Trophoblast cell (in vitro differentiated cells and primary cell): ENCODE measurements at regions not wholly inside any gene's neighbourhood (a gene's known extent, or its start where the extent isn't known, plus 50 kb on each side); places are given as distances from the start of the nearest gene placed in this dataset.

Experiments
- DNase-seq, 2 donors: peaks; one replicate each; pipeline ENCODE4 v3.0.0-alpha.2; 2016
- H2AFZ ChIP-seq: 2 replicates; pipeline ENCODE4 v1.6.1; 2013; ENCODE audit warnings: low read length, moderate library complexity, mild to moderate bottlenecking; ENCODE audit not compliant: insufficient read depth, poor library complexity
- H2AK5ac ChIP-seq: 2 replicates; pipeline ENCODE4 v1.6.1; 2013; ENCODE audit warnings: mild to moderate bottlenecking, low read length
- H2BK120ac ChIP-seq: 2 replicates; pipeline ENCODE4 v1.6.1; 2013; ENCODE audit warnings: low read length, mild to moderate bottlenecking, moderate library complexity; ENCODE audit not compliant: insufficient read depth, poor library complexity
- H2BK12ac ChIP-seq: 2 replicates; pipeline ENCODE4 v1.6.1; 2013; ENCODE audit warnings: mild to moderate bottlenecking, low read length, moderate library complexity
- H2BK5ac ChIP-seq: 2 replicates; pipeline ENCODE4 v1.6.1; 2013; ENCODE audit warnings: low read length, low read depth, moderate library complexity, mild to moderate bottlenecking; ENCODE audit not compliant: poor library complexity
- H3K14ac ChIP-seq: 2 replicates; pipeline ENCODE4 v1.6.1; 2013; ENCODE audit warnings: mild to moderate bottlenecking, low read length
- H3K18ac ChIP-seq: 2 replicates; pipeline ENCODE4 v1.6.1; 2013; ENCODE audit warnings: mild to moderate bottlenecking, low read length
- H3K23ac ChIP-seq: 2 replicates; pipeline ENCODE4 v1.6.1; 2013; ENCODE audit warnings: low read length
- H3K27ac ChIP-seq: 2 replicates; pipeline ENCODE4 v1.5.1; 2013; ENCODE audit warnings: low read depth, mild to moderate bottlenecking, inconsistent platforms, low read length, moderate library complexity
- H3K27me3 ChIP-seq: 2 replicates; pipeline ENCODE4 v1.6.1; 2013; ENCODE audit warnings: inconsistent platforms, mild to moderate bottlenecking, low read length, moderate library complexity; ENCODE audit not compliant: insufficient read depth
- H3K36me3 ChIP-seq, 2 experiments: 1 replicate in 1 of 2; 2 replicates in 1 of 2; pipeline ENCODE4 v1.6.1; 2013; ENCODE audit warnings: low read length in 2 of 2, mild to moderate bottlenecking in 2 of 2, moderate library complexity in 1 of 2; ENCODE audit not compliant: insufficient read depth in 2 of 2, control insufficient read depth in 1 of 2
- H3K4ac ChIP-seq: 2 replicates; pipeline ENCODE4 v1.6.1; 2013; ENCODE audit warnings: low read depth, mild to moderate bottlenecking, low read length, moderate library complexity
- H3K4me1 ChIP-seq, 2 experiments: 1 replicate in 1 of 2; 2 replicates in 1 of 2; pipeline ENCODE4 v1.6.1; 2013; ENCODE audit warnings: low read length in 2 of 2, mild to moderate bottlenecking in 2 of 2, moderate library complexity in 1 of 2; ENCODE audit not compliant: insufficient read depth in 2 of 2, control insufficient read depth in 1 of 2
- H3K4me2 ChIP-seq: 2 replicates; pipeline ENCODE4 v1.6.1; 2013; ENCODE audit warnings: inconsistent platforms, mild to moderate bottlenecking, low read length, moderate library complexity
- H3K4me3 ChIP-seq: 2 replicates; pipeline ENCODE4 v1.5.1; 2013; ENCODE audit warnings: mild to moderate bottlenecking, low read depth, low read length, inconsistent platforms
- H3K79me1 ChIP-seq: one replicate; pipeline ENCODE4 v1.6.1; 2013; ENCODE audit warnings: low read length
- H3K79me2 ChIP-seq: 2 replicates; pipeline ENCODE4 v1.6.1; 2013; ENCODE audit warnings: low read length, mild to moderate bottlenecking; ENCODE audit not compliant: control insufficient read depth, insufficient read depth, poor library complexity
- H3K9ac ChIP-seq: 2 replicates; pipeline ENCODE4 v1.6.1; 2013; ENCODE audit warnings: mild to moderate bottlenecking, low read length
- H3K9me3 ChIP-seq: 2 replicates; pipeline ENCODE4 v1.6.1; 2013; ENCODE audit warnings: low read depth, mild to moderate bottlenecking, control low read depth, inconsistent platforms, low read length; ENCODE audit not compliant: insufficient read depth
- H4K12ac ChIP-seq: 2 replicates; pipeline ENCODE4 v1.6.1; 2013; ENCODE audit warnings: low read depth, mild to moderate bottlenecking, low read length, moderate library complexity
- H4K8ac ChIP-seq: 2 replicates; pipeline ENCODE4 v1.6.1; 2013; ENCODE audit warnings: low read depth, mild to moderate bottlenecking, low read length, moderate library complexity
- H4K91ac ChIP-seq: one replicate; pipeline ENCODE4 v1.6.1; 2013; ENCODE audit warnings: low read depth, mild to moderate bottlenecking, low read length, moderate library complexity
- WGBS: extraction: QIAGEN DNeasy Blood & Tissue Kit; methylation state at CpG from one replicate; pipeline ENCODE4 v1.1.7; 2013; ENCODE audit warnings: missing lambda C conversion rate; ENCODE audit not compliant: insufficient read length, insufficient coverage; ENCODE audit errors: extremely low coverage; 5-methylcytosine and 5-hydroxymethylcytosine counted together

DNA sequence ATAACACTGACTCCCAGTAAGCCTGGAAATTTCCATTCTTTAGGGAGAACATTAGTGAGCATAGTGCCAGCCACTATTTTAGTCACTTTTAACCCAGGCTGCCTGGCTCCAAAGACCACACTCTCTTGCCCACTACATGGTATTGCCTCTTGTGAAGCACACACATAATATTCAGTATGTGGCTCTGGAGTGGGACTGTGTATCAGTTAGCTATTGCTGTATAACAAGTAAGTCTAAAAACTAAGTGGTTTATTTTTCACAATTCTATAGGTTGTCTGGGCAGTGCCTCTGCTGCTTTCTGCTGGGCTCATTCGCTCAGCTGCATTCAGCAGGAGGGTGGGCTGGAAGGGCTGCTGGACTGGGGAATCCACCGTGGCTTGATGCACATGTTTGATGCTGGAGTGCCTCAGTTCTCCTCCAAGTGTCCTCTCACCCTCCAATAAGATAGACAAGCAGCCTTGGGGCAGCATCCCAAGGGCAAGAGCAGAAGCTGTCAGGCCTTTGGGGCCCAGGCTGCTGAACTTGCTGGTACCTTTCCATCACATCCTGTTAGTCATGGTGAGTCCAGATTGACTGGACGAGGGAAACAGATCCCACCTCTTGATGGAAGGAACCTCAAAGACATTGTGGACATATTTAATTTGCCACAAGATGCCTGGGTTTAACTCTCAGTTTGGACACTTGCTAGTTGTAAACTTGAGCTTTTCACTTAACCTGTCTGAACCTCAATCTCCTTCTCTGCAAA lies 66.6 kb upstream of the TLE3 start:
- Histone ChIP-seq H2AFZ (no peak overlapping the region), H2BK5ac (no peak overlapping the region), H3K9ac (no peak overlapping the region), H3K27ac (no peak overlapping the region), H3K27me3 (no peaks in the 10 kb centered on the region), H4K8ac (no peak overlapping the region), H4K12ac (no peak overlapping the region), H3K79me1 (peaks cover 8% of the 10 kb centered on the region), H3K4me1 (peaks cover 15 to 20% of the 10 kb centered on the region in 2 experiments), H3K23ac (no peak overlapping the region), H2BK12ac (no peak overlapping the region), H3K18ac (no peak overlapping the region), H2BK120ac (no peak overlapping the region), H2AK5ac (peak overlapping the region; percentile 12), H3K4me2 (no peak overlapping the region), H3K14ac (no peak overlapping the region), H3K4me3 (no peak overlapping the region), H3K9me3 (peaks cover 6% of the 10 kb centered on the region), H3K4ac (no peak overlapping the region), H3K36me3 (no peaks in the 10 kb centered on the region), H4K91ac (no peak overlapping the region), H3K79me2 (no peaks in the 10 kb centered on the region)
- DNase-seq = no peak
- no CpG with 5 or more reads among the region's 3 CpGs for WGBS

DNA sequence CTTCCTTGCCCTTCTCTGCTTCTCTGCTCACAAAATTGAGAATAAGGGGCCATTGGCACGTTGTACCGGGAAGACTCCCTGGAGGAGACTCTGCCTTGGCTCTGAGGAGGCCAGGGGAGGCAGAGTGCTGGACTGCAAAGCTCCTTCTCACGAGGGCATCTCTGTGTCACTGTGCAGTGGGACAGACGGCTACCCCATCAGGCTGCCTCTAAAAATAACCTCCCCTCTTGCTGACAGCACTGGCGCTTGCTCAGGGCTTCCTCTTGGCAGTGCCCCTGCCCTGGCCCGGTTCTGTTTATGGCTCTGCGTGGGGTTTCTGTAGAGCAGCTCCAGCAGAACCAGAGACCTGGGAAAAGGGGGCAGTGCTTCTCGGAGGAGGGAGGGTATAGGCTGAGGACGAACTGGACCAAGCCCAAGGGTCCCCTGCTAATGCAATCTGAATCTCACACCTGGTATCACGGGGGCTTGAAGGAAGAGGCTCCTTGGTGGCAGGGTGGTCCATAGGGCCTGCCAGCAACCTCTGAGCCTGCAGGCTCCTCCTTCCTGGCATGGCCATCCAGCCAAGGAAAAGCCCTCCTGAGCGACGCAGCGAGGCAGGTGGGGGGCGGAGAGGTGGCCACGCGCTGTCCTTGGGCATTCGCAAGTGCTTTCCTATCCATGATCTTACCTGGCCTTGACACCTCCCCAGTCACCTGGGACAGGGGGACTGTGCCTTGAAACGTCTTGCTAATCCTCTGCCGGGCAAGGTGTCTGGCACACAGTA lies 63.3 kb upstream of the TLE3 start:
- no peak overlapping the region for H2BK120ac ChIP-seq
- no peak overlapping the region for H4K12ac ChIP-seq
- WGBS = no CpG with 5 or more reads among the region's 19 CpGs
- H3K14ac ChIP-seq = no peak overlapping the region
- peaks cover 6% of the 10 kb centered on the region for H3K9me3 ChIP-seq
- no peak overlapping the region for H2BK5ac ChIP-seq
- no peak overlapping the region for H3K4me3 ChIP-seq
- H3K27me3 ChIP-seq = no peaks in the 10 kb centered on the region
- H3K18ac ChIP-seq = no peak overlapping the region
- H3K4me2 ChIP-seq = no peak overlapping the region
- H3K4ac ChIP-seq = no peak overlapping the region
- H3K4me1 ChIP-seq = peaks cover 20 to 25% of the 10 kb centered on the region in 2 experiments
- no peaks in the 10 kb centered on the region for H3K79me2 ChIP-seq
- H3K9ac ChIP-seq = no peak overlapping the region
- no peak overlapping the region for H3K23ac ChIP-seq
- H2AK5ac ChIP-seq = no peak overlapping the region
- H4K8ac ChIP-seq = no peak overlapping the region
- no peak overlapping the region for H4K91ac ChIP-seq
- H2BK12ac ChIP-seq = no peak overlapping the region
- DNase-seq = no peak
- H3K27ac ChIP-seq = no peak overlapping the region
- no peak overlapping the region for H2AFZ ChIP-seq
- peaks cover 8% of the 10 kb centered on the region for H3K79me1 ChIP-seq
- H3K36me3 ChIP-seq = no peaks in the 10 kb centered on the region

DNA sequence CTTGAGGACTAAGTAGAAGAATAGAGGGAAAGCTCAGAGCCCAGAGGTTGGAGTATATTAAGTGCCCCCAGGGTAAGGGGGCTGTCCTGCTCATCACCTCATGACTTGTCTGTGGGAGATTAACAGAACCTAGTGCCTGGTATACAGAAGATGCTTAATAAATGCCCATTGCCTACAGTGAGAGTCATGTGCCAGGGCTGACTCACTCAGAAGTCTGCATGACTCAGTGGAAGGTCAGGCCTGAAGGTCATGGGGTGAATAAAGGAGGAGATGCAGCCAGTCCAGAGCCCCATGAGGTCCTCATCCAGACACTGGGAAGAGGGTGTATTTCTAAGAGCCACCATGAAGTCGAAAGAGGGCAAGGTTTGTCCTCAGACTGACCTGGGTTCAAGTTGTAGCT lies 62.5 kb upstream of the TLE3 start:
- Histone ChIP-seq H3K27me3 (no peaks in the 10 kb centered on the region), H3K79me2 (peaks cover 2% of the 10 kb centered on the region), H3K18ac (no peak overlapping the region), H3K4me3 (no peak overlapping the region), H2BK5ac (no peak overlapping the region), H2BK12ac (no peak overlapping the region), H3K23ac (no peak overlapping the region), H4K8ac (no peak overlapping the region), H3K4me1 (peaks cover 20 to 25% of the 10 kb centered on the region in 2 experiments), H3K79me1 (peaks cover 6% of the 10 kb centered on the region), H3K27ac (no peak overlapping the region), H2AFZ (no peak overlapping the region), H3K9me3 (peaks cover 5% of the 10 kb centered on the region), H3K4me2 (no peak overlapping the region), H3K36me3 (no peaks in the 10 kb centered on the region), H3K4ac (no peak overlapping the region), H2BK120ac (no peak overlapping the region), H4K12ac (no peak overlapping the region), H2AK5ac (no peak overlapping the region), H3K9ac (no peak overlapping the region), H3K14ac (no peak overlapping the region), H4K91ac (no peak overlapping the region)
- no CpG with 5 or more reads among the region's 1 CpG for WGBS
- DNase-seq = peak; percentile 32 to 34

DNA sequence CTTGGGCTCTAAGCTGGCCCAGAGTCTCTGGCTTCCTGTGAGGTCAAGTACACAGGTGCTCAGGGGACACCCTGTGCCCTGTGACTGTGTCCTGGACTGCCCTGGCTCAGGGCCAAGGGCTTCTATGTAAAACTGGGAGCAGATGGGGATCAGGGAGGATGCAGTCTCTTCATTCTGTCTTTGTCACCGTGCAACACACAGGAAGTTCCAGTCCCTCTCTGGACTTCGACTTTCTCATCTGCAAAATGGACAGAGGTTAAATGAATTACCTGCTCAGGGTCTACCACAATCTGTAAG lies 61.9 kb upstream of the TLE3 start:
- H3K4me3 ChIP-seq = no peak overlapping the region
- no peak overlapping the region for H3K4me2 ChIP-seq
- no peak overlapping the region for H3K18ac ChIP-seq
- peaks cover 18 to 23% of the 10 kb centered on the region in 2 experiments for H3K4me1 ChIP-seq
- H3K23ac ChIP-seq = no peak overlapping the region
- H3K79me1 ChIP-seq = peaks cover 6% of the 10 kb centered on the region
- H3K14ac ChIP-seq = no peak overlapping the region
- H3K4ac ChIP-seq = no peak overlapping the region
- no peak for DNase-seq
- no peak overlapping the region for H2BK5ac ChIP-seq
- H2BK120ac ChIP-seq = no peak overlapping the region
- no peak overlapping the region for H2AK5ac ChIP-seq
- no peak overlapping the region for H2AFZ ChIP-seq
- peaks cover 3% of the 10 kb centered on the region for H3K9me3 ChIP-seq
- no peak overlapping the region for H4K12ac ChIP-seq
- H2BK12ac ChIP-seq = no peak overlapping the region
- no CpG with 5 or more reads among the region's 2 CpGs for WGBS
- H3K9ac ChIP-seq = no peak overlapping the region
- H4K8ac ChIP-seq = no peak overlapping the region
- H4K91ac ChIP-seq = no peak overlapping the region
- H3K27ac ChIP-seq = no peak overlapping the region
- H3K79me2 ChIP-seq = peaks cover 2% of the 10 kb centered on the region
- H3K36me3 ChIP-seq = no peaks in the 10 kb centered on the region
- no peaks in the 10 kb centered on the region for H3K27me3 ChIP-seq
